ENCODE measurements at regions not wholly inside any gene's neighbourhood (a gene's known extent, or its start where the extent isn't known, plus 50 kb on each side); places are given as distances from the start of the nearest gene placed in this dataset.

GRCh38 chr18:26711756-26712155 lies 153.8 kb downstream of the AQP4 start:
- TF ChIP-seq, protein P1, sequence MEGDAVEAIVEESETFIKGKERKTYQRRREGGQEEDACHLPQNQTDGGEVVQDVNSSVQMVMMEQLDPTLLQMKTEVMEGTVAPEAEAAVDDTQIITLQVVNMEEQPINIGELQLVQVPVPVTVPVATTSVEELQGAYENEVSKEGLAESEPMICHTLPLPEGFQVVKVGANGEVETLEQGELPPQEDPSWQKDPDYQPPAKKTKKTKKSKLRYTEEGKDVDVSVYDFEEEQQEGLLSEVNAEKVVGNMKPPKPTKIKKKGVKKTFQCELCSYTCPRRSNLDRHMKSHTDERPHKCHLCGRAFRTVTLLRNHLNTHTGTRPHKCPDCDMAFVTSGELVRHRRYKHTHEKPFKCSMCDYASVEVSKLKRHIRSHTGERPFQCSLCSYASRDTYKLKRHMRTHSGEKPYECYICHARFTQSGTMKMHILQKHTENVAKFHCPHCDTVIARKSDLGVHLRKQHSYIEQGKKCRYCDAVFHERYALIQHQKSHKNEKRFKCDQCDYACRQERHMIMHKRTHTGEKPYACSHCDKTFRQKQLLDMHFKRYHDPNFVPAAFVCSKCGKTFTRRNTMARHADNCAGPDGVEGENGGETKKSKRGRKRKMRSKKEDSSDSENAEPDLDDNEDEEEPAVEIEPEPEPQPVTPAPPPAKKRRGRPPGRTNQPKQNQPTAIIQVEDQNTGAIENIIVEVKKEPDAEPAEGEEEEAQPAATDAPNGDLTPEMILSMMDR (IDR thresholded peaks at IDR 0.05; ENCODE audit: unreplicated experiment): no peak
- Mint-ChIP-seq H3K36me3 (ENCODE audit: low read depth, unreplicated experiment) (no peaks in the 10 kb centered on the region), H3K27me3 (ENCODE audit: unreplicated experiment) (no peaks in the 10 kb centered on the region), H3K4me3 (ENCODE audit: unreplicated experiment) (no peak overlapping the region), H3K4me1 (ENCODE audit: unreplicated experiment) (peaks cover 24% of the 10 kb centered on the region), H3K9me3 (ENCODE audit: unreplicated experiment) (no peaks in the 10 kb centered on the region), H3K27ac (ENCODE audit: unreplicated experiment) (no peak overlapping the region)
- no peak for DNase-seq (ENCODE audit: low spot score)

DNA sequence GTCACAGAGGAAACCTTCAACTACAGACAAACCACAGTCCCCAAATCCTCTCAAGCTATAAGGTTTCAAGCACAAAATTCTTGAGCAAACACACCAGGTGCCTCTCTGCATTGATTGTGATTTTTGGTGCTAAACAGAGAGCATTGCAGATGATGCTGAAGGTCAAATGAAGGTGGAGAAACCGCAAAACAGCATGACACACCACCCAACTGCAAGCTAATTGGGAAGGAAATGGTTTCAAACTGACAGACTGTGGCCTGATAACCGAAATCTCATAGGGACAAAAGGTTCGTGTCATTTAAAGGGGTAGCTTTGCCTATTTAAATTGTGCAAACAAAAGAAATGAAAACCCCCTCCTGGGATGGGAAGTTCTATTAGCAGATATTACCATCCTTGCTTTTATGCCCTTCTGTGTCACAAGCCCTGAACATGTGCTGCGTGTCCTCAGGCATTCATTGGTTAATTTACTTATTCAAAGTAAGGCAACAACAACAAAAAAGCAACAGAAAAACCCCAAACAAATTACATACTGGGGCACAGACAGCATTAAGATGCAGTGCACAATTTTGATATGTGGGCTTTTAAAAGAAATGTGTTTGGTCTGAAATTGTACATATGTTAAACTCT lies 154.9 kb downstream of the AQP4 start:
- Mint-ChIP-seq H3K36me3 (ENCODE audit: low read depth, unreplicated experiment) (no peaks in the 10 kb centered on the region), H3K4me1 (ENCODE audit: unreplicated experiment) (peaks cover 24% of the 10 kb centered on the region)
- no peak for DNase-seq (ENCODE audit: low spot score)

DNA sequence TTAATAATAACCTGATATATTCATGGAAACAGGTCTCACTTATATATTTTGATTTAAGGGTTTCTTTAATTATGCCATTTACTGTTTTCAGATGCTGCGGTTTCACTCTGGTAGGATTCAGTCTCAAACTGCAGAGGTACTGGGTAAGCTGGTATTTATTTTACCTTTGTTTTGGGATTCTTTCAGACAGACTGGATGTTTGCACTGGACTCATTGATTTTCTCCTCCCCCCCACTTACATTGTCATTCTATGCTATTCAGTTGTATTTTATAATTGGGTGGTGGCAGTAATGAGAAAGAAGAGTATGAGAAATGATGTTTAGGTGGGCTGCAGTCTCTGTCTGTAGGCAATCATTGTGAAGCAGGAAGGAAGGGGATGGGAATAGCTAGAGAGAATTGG lies 155.6 kb downstream of the AQP4 start:
- Mint-ChIP-seq H3K36me3 (ENCODE audit: low read depth, unreplicated experiment) (no peaks in the 10 kb centered on the region), H3K4me1 (ENCODE audit: unreplicated experiment) (peaks cover 24% of the 10 kb centered on the region), H3K9me3 (ENCODE audit: unreplicated experiment) (no peaks in the 10 kb centered on the region), H3K27ac (ENCODE audit: unreplicated experiment) (peak overlapping the region; percentile 21), H3K4me3 (ENCODE audit: unreplicated experiment) (no peak overlapping the region), H3K27me3 (ENCODE audit: unreplicated experiment) (no peaks in the 10 kb centered on the region)
- no peak for DNase-seq (ENCODE audit: low spot score)
- TF ChIP-seq, protein P1 (IDR thresholded peaks at IDR 0.05; ENCODE audit: unreplicated experiment): no peak

More for the DNA sequence above, 154.9 kb downstream of the AQP4 start:
- no peaks in the 10 kb centered on the region for H3K9me3 Mint-ChIP-seq (ENCODE audit: unreplicated experiment)
- no peak overlapping the region for H3K4me3 Mint-ChIP-seq (ENCODE audit: unreplicated experiment)
- H3K27me3 Mint-ChIP-seq (ENCODE audit: unreplicated experiment): no peaks in the 10 kb centered on the region
- TF ChIP-seq, protein P1 (IDR thresholded peaks at IDR 0.05; ENCODE audit: unreplicated experiment): no peak
- peak overlapping the region; percentile 50 for H3K27ac Mint-ChIP-seq (ENCODE audit: unreplicated experiment)

DNA sequence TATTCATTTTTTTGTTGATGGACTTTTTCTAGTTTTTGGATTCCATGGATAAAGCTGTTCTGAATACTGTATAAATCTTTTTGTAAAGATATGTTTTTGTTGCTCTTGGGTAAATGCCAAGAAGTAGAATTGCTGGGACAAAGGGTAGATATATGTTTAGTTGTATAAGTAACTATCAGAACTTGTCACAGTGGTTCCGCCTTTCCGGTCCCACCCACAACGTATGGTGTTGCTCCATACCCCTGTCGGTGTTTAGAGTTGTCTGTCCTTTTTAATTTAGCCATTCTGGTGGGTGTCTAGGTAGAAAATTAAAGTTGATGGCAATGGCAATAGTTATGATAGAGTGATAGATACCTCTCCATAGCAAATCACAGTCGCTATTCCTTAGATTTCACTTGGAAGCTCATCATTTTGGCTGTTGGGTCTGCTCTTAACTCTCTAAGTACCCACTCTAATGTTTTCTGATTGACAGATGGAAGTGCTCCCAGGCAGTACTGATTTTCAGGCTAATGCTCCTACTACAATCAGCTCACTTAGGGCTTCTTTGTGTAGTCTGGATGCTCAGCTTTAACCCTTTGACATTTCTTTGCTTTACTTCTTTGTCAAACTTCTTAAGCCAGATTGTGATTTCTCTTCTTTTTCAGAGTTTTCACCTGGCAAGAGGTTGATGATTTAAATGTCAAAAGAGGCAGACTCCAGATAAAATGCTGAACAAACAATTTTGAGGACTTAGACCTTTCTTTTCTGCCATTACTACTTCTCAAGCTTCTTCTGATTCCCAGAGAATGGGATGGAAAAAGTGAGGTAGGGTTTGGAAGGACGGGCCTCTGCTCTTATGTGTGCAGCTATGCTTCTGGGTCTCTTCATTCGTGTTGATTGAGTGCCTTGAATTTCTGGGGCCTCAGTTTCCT lies 156.4 kb downstream of the AQP4 start:
- no peak overlapping the region for H3K4me3 Mint-ChIP-seq (ENCODE audit: unreplicated experiment)
- H3K36me3 Mint-ChIP-seq (ENCODE audit: low read depth, unreplicated experiment): no peaks in the 10 kb centered on the region
- H3K27ac Mint-ChIP-seq (ENCODE audit: unreplicated experiment): no peak overlapping the region
- no peak for DNase-seq (ENCODE audit: low spot score)
- H3K27me3 Mint-ChIP-seq (ENCODE audit: unreplicated experiment): no peaks in the 10 kb centered on the region
- no peaks in the 10 kb centered on the region for H3K9me3 Mint-ChIP-seq (ENCODE audit: unreplicated experiment)
- TF ChIP-seq, protein P1 (IDR thresholded peaks at IDR 0.05; ENCODE audit: unreplicated experiment): no peak
- H3K4me1 Mint-ChIP-seq (ENCODE audit: unreplicated experiment): peaks cover 24% of the 10 kb centered on the region

GRCh38 chr18:26706911-26707351 lies 158.6 kb downstream of the AQP4 start:
- no peak overlapping the region for H3K27ac Mint-ChIP-seq (ENCODE audit: unreplicated experiment)
- no peak overlapping the region for H3K4me3 Mint-ChIP-seq (ENCODE audit: unreplicated experiment)
- no peaks in the 10 kb centered on the region for H3K36me3 Mint-ChIP-seq (ENCODE audit: low read depth, unreplicated experiment)
- TF ChIP-seq, protein P1 (IDR thresholded peaks at IDR 0.05; ENCODE audit: unreplicated experiment): no peak
- DNase-seq (ENCODE audit: low spot score): no peak
- H3K9me3 Mint-ChIP-seq (ENCODE audit: unreplicated experiment): no peaks in the 10 kb centered on the region
- H3K4me1 Mint-ChIP-seq (ENCODE audit: unreplicated experiment): peaks cover 32% of the 10 kb centered on the region
- no peaks in the 10 kb centered on the region for H3K27me3 Mint-ChIP-seq (ENCODE audit: unreplicated experiment)

Data from endothelial cell (in vitro differentiated cells).